ENCODE measurements at regions not wholly inside any gene's neighbourhood (a gene's known extent, or its start where the extent isn't known, plus 50 kb on each side); places are given as distances from the start of the nearest gene placed in this dataset.
"Not testable (repeated sequence)": the region's sequence is repeated elsewhere in the genome, so short reads cannot be mapped to it uniquely, and the experiment has no call there.

GRCh38 chr2:83969085-83969484 lies 490.0 kb downstream of the SUCLG1 start:
- Mint-ChIP-seq H3K9me3 (peaks cover 0 to 7% of the 10 kb centered on the region in 2 donors), H3K27me3 (no peaks in the 10 kb centered on the region), H3K4me3 (no peak overlapping the region), H3K27ac (no peak overlapping the region), H3K4me1 (no peaks in the 10 kb centered on the region)
- DNase-seq (no peak), ATAC-seq (no peak)

- no peak for DNase-seq
- Mint-ChIP-seq H3K27me3 (no peaks in the 10 kb centered on the region), H3K9me3 (peaks cover 0 to 7% of the 10 kb centered on the region in 2 donors), H3K27ac (no peak overlapping the region), H3K4me1 (no peaks in the 10 kb centered on the region), H3K4me3 (no peak overlapping the region)
- no peak for ATAC-seq
These were observed 491.2 kb downstream of the SUCLG1 start for GRCh38 chr2:83967854-83968253.

DNA sequence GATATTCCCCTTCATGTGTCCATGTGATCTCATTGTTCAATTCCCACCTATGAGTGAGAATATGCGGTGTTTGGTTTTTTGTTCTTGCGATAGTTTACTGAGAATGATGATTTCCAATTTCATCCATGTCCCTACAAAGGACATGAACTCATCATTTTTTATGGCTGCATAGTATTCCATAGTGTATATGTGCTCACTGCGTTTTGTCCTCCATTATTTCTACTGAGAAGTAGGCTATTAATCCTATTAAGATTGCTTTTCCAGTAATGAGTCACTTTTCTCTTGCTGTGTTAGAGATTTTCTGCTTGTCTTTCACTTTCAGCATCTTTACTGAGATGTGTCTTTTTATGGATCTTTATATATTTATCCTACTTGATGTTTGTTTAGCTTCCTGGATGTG lies 492.1 kb downstream of the SUCLG1 start:
- H3K4me1 Mint-ChIP-seq, H3K9me3 Mint-ChIP-seq: not testable (repeated sequence)
- H3K27ac Mint-ChIP-seq, result peak overlapping the region in 1 of 2 donors; percentile 91

GRCh38 chr2:83961512-83961911 lies 497.6 kb downstream of the SUCLG1 start:
- H3K27me3 Mint-ChIP-seq, result no peaks in the 10 kb centered on the region
- no peaks in the 10 kb centered on the region for H3K4me1 Mint-ChIP-seq
- no peak for ATAC-seq
- DNase-seq, result no peak
- no peak overlapping the region for H3K27ac Mint-ChIP-seq
- H3K9me3 Mint-ChIP-seq, result no peaks in the 10 kb centered on the region
- H3K4me3 Mint-ChIP-seq, result no peak overlapping the region

More for the DNA sequence above, 492.1 kb downstream of the SUCLG1 start:
- not testable (repeated sequence) for H3K4me3 Mint-ChIP-seq, H3K27me3 Mint-ChIP-seq, DNase-seq, ATAC-seq

GRCh38 chr2:83960371-83960770 lies 498.7 kb downstream of the SUCLG1 start:
- DNase-seq (no peak), ATAC-seq (no peak)
- no peaks in the 10 kb centered on the region for H3K4me1 Mint-ChIP-seq
- H3K9me3 Mint-ChIP-seq, result no peaks in the 10 kb centered on the region
- H3K27ac Mint-ChIP-seq, result no peak overlapping the region
- H3K4me3 Mint-ChIP-seq, result no peak overlapping the region
- H3K27me3 Mint-ChIP-seq, result no peaks in the 10 kb centered on the region

DNA sequence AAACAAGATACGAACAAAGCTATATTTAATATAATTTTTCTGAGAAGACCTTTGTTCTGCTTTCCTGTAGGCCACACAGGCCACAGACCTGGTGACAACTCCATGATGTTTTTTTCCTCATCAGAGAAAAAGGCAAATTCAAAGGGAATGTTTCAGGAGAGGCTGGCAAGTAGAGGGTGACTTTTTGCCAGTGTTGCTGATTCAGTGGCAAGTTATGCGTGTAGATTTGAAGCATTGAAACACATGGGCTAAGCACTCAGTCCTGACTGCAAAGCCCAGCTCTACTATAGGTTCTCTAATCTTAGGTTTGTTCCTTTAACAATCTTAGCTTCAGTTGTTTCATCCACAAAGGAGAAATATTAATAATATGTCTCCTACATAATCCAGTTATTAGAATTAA lies 499.8 kb downstream of the SUCLG1 start:
- DNase-seq, result no peak
- no peaks in the 10 kb centered on the region for H3K4me1 Mint-ChIP-seq

GRCh38 chr2:83956991-83957390 lies 502.1 kb downstream of the SUCLG1 start:
- no peak overlapping the region for H3K4me3 Mint-ChIP-seq
- no peak for DNase-seq
- no peaks in the 10 kb centered on the region for H3K9me3 Mint-ChIP-seq
- no peaks in the 10 kb centered on the region for H3K4me1 Mint-ChIP-seq
- ATAC-seq, result no peak
- H3K27me3 Mint-ChIP-seq, result no peaks in the 10 kb centered on the region
- no peak overlapping the region for H3K27ac Mint-ChIP-seq

More for the DNA sequence above, 499.8 kb downstream of the SUCLG1 start:
- H3K27me3 Mint-ChIP-seq, result no peaks in the 10 kb centered on the region
- ATAC-seq, result no peak
- H3K27ac Mint-ChIP-seq, result no peak overlapping the region
- H3K9me3 Mint-ChIP-seq, result no peaks in the 10 kb centered on the region
- H3K4me3 Mint-ChIP-seq, result no peak overlapping the region

DNA sequence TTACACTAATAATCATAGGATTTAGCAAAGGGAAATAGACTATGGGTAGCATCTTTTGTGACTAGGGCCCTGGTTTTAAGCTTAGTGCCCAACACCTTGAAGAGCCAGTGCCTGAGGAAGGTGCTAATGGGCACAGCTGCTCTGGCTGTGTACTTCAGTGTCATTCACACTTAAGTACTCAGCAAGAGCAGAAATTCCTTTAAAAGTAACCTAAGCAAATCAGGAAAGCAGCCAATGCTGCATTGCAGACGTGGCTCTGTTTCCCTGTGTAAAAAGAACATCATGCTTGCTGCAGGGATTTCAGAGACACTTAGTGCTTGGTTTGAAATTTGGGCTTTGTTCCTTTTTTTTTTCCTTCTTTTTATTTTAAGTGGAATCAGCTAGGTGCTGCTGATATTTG lies 505.4 kb downstream of the SUCLG1 start:
- Mint-ChIP-seq H3K4me1 (no peaks in the 10 kb centered on the region), H3K27ac (no peak overlapping the region), H3K9me3 (no peaks in the 10 kb centered on the region), H3K4me3 (no peak overlapping the region), H3K27me3 (no peaks in the 10 kb centered on the region)
- ATAC-seq (no peak), DNase-seq (no peak)

DNA sequence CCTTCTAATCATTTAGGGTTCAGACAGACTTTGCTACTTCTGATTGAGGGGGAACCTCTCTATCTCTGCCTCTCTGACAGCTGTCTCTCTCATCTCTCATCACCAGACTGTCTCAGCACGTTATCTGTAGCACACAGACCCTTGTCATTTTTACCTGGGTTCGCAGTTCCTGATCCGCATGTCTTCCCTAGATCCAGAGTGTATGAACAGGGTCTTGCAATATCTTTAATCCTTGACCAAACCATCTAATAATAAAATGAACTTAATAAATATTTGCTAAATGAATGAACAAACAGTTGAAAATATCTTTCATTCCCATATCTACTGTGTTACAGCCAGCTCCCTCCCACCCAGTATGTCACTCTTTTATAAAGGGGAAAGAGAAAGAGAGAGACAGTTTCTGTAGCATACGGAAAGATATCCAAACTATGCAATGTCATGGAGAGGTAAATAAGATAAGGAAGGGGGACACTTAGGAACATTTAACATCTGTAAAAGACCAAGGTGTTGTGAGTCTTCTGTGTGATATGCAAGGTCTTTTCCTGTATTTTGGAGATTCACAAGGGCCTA lies 507.6 kb downstream of the SUCLG1 start:
- Mint-ChIP-seq H3K27me3 (no peaks in the 10 kb centered on the region), H3K4me1 (no peaks in the 10 kb centered on the region), H3K27ac (no peak overlapping the region), H3K4me3 (no peak overlapping the region), H3K9me3 (no peaks in the 10 kb centered on the region)
- ATAC-seq, result no peak
- DNase-seq, result no peak

GRCh38 chr2:83949361-83949760 lies 509.7 kb downstream of the SUCLG1 start:
- Mint-ChIP-seq H3K27ac (no peak overlapping the region), H3K4me1 (no peaks in the 10 kb centered on the region), H3K9me3 (no peaks in the 10 kb centered on the region), H3K27me3 (no peaks in the 10 kb centered on the region), H3K4me3 (no peak overlapping the region)
- DNase-seq (no peak), ATAC-seq (no peak)

GRCh38 chr2:83944191-83944590 lies 514.9 kb downstream of the SUCLG1 start:
- Mint-ChIP-seq H3K4me1 (no peaks in the 10 kb centered on the region), H3K4me3 (no peak overlapping the region), H3K27ac (no peak overlapping the region), H3K9me3 (no peaks in the 10 kb centered on the region), H3K27me3 (no peaks in the 10 kb centered on the region)
- DNase-seq (no peak), ATAC-seq (no peak)

GRCh38 chr2:83943265-83943664 lies 515.8 kb downstream of the SUCLG1 start:
- H3K27ac Mint-ChIP-seq, result peak overlapping the region in 1 of 2 donors; percentile 4
- no peaks in the 10 kb centered on the region for H3K4me1 Mint-ChIP-seq
- H3K27me3 Mint-ChIP-seq, result no peaks in the 10 kb centered on the region
- H3K9me3 Mint-ChIP-seq, result no peaks in the 10 kb centered on the region
- ATAC-seq (no peak), DNase-seq (no peak)
- H3K4me3 Mint-ChIP-seq, result no peak overlapping the region

DNA sequence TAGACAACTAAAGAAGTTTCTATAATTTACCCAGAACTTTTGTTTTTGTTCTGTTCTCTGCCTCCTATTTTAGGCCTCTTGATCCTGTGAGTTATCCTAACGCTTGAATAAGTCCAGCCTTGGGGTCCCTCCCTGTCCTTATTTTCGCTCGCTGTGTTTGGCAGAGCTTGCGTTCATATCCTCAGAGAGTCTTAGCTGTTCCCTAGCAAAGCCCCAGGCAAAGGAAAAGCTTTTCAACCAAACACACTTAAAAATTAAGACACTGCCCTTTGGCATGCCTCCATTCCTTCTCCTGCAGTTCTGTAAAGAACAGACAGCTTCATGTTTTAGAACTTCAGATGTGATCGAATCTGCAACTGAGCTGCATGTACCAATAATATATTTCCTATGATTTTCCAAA lies 517.2 kb downstream of the SUCLG1 start:
- no peak for ATAC-seq
- Mint-ChIP-seq H3K27me3 (no peaks in the 10 kb centered on the region), H3K27ac (no peak overlapping the region), H3K4me3 (no peak overlapping the region), H3K9me3 (no peaks in the 10 kb centered on the region), H3K4me1 (no peaks in the 10 kb centered on the region)
- DNase-seq, result no peak

DNA sequence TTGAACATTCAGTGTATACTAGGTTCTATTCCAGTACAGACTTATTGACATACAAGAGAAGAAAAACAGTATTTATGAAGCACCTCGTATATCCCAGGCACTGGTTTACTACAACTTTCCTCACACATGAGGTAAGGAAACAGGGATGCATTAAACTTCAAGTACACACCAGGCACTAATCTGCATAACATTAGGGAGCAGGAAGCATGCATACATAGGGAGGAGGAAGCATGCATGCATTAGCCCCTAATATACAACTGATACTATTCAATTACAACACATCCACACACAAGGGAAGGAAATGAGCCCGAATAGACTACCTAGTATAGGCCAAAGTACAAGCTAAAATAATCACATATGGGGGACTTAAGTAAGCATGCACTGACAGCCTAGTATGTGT lies 525.3 kb downstream of the SUCLG1 start:
- H3K9me3 Mint-ChIP-seq, result no peaks in the 10 kb centered on the region
- H3K27ac Mint-ChIP-seq, result no peak overlapping the region
- no peak overlapping the region for H3K4me3 Mint-ChIP-seq
- ATAC-seq (no peak), DNase-seq (no peak)
- no peaks in the 10 kb centered on the region for H3K4me1 Mint-ChIP-seq
- no peaks in the 10 kb centered on the region for H3K27me3 Mint-ChIP-seq

GRCh38 chr2:83923531-83923930 lies 535.5 kb downstream of the SUCLG1 start:
- DNase-seq, result no peak
- ATAC-seq, result no peak
- Mint-ChIP-seq H3K4me1 (no peaks in the 10 kb centered on the region), H3K4me3 (no peak overlapping the region), H3K27ac (no peak overlapping the region), H3K9me3 (peaks cover 0 to 5% of the 10 kb centered on the region in 2 donors), H3K27me3 (no peaks in the 10 kb centered on the region)

- DNase-seq (no peak), ATAC-seq (no peak)
- Mint-ChIP-seq H3K4me3 (no peak overlapping the region), H3K4me1 (no peaks in the 10 kb centered on the region), H3K27me3 (no peaks in the 10 kb centered on the region), H3K27ac (no peak overlapping the region), H3K9me3 (peaks cover 0 to 4% of the 10 kb centered on the region in 2 donors)
These were observed 542.5 kb downstream of the SUCLG1 start for GRCh38 chr2:83916559-83916958.

GRCh38 chr2:83915381-83915780 lies 543.7 kb downstream of the SUCLG1 start:
- no peak for ATAC-seq
- no peaks in the 10 kb centered on the region for H3K9me3 Mint-ChIP-seq
- no peaks in the 10 kb centered on the region for H3K4me1 Mint-ChIP-seq
- no peak overlapping the region for H3K27ac Mint-ChIP-seq
- DNase-seq, result no peak
- H3K4me3 Mint-ChIP-seq, result no peak overlapping the region
- H3K27me3 Mint-ChIP-seq, result no peaks in the 10 kb centered on the region

All from stimulated activated naive CD8-positive, alpha-beta T cell treated with anti-CD3 and anti-CD28 coated beads, Interleukin-15, amount 100 ng/mL, for 72 hours (primary cell).